ENCODE measurements at regions not wholly inside any gene's neighbourhood (a gene's known extent, or its start where the extent isn't known, plus 50 kb on each side); places are given as distances from the start of the nearest gene placed in this dataset.
A peak's percentile ranks its signal among the peaks of the same experiment; 100 is the strongest.
"Not testable (repeated sequence)": the region's sequence is repeated elsewhere in the genome, so short reads cannot be mapped to it uniquely, and the experiment has no call there.

GRCh38 chr15:70367913-70368705 is 270.4 kb upstream of the TLE3 start:
- H3K9me3 ChIP-seq (ENCODE audit: low read depth); DNase-seq (ENCODE audit: low spot score); H3K9me2 ChIP-seq (replicated peaks; ENCODE audit: insufficient read depth); H3K4me2 ChIP-seq; H4K20me1 ChIP-seq (ENCODE audit: insufficient read depth, poor library complexity, severe bottlenecking); H3K4me3 ChIP-seq; H3K4me1 ChIP-seq (ENCODE audit: insufficient read depth); H2AFZ ChIP-seq; H3K27ac ChIP-seq; H3K36me3 ChIP-seq (replicated peaks; ENCODE audit: insufficient read depth, low read depth); H3K79me2 ChIP-seq; H3K27me3 ChIP-seq: not testable (repeated sequence)
- 82% methylated on average over 14 of the region's 14 CpGs for WGBS (ENCODE audit: low lambda C conversion rate, missing lambda C conversion rate)

GRCh38 chr15:70364023-70364422 is 266.3 kb upstream of the TLE3 start:
- not testable (repeated sequence) for H2AFZ ChIP-seq; H3K4me3 ChIP-seq; H3K9me3 ChIP-seq (ENCODE audit: low read depth); H3K36me3 ChIP-seq (replicated peaks; ENCODE audit: insufficient read depth, low read depth); H3K27me3 ChIP-seq; H3K4me2 ChIP-seq; H3K27ac ChIP-seq; H4K20me1 ChIP-seq (ENCODE audit: insufficient read depth, poor library complexity, severe bottlenecking); H3K79me2 ChIP-seq; H3K9me2 ChIP-seq (replicated peaks; ENCODE audit: insufficient read depth); DNase-seq (ENCODE audit: low spot score); H3K4me1 ChIP-seq (ENCODE audit: insufficient read depth)
- WGBS (ENCODE audit: low lambda C conversion rate, missing lambda C conversion rate): 83% methylated on average over 4 of the region's 4 CpGs

GRCh38 chr15:70362886-70363285 is 265.2 kb upstream of the TLE3 start:
- TF ChIP-seq CTCF (IDR thresholded peaks at IDR 0.05; ENCODE audit: poor library complexity) (peak; percentile 62), EZH2 (IDR thresholded peaks at IDR 0.05; ENCODE audit: borderline replicate concordance) (no peak), EZH2phosphoT487 (IDR thresholded peaks at IDR 0.05; ENCODE audit: low read depth, severe bottlenecking, unreplicated experiment) (no peak)
- no peak overlapping the region for H3K4me2 ChIP-seq
- H3K79me2 ChIP-seq: no peaks in the 10 kb centered on the region
- no peaks in the 10 kb centered on the region for H3K9me3 ChIP-seq (ENCODE audit: low read depth)
- DNase-seq (ENCODE audit: low spot score): peak; percentile 69
- no peaks in the 10 kb centered on the region for H3K9me2 ChIP-seq (replicated peaks; ENCODE audit: insufficient read depth)
- H3K27ac ChIP-seq: no peak overlapping the region
- H3K4me3 ChIP-seq: no peak overlapping the region
- H3K4me1 ChIP-seq (ENCODE audit: insufficient read depth): no peaks in the 10 kb centered on the region
- no peaks in the 10 kb centered on the region for H4K20me1 ChIP-seq (ENCODE audit: insufficient read depth, poor library complexity, severe bottlenecking)
- 21% methylated on average over 5 of the region's 6 CpGs for WGBS (ENCODE audit: low lambda C conversion rate, missing lambda C conversion rate)
- no peaks in the 10 kb centered on the region for H3K36me3 ChIP-seq (replicated peaks; ENCODE audit: insufficient read depth, low read depth)
- H3K27me3 ChIP-seq: no peaks in the 10 kb centered on the region
- H2AFZ ChIP-seq: no peak overlapping the region

- Histone ChIP-seq H3K9me3 (ENCODE audit: low read depth) (no peaks in the 10 kb centered on the region), H2AFZ (no peak overlapping the region), H3K4me1 (ENCODE audit: insufficient read depth) (no peaks in the 10 kb centered on the region), H3K9me2 (replicated peaks; ENCODE audit: insufficient read depth) (no peaks in the 10 kb centered on the region), H3K79me2 (no peaks in the 10 kb centered on the region), H3K27me3 (no peaks in the 10 kb centered on the region), H3K4me2 (no peak overlapping the region), H3K4me3 (no peak overlapping the region), H3K36me3 (replicated peaks; ENCODE audit: insufficient read depth, low read depth) (no peaks in the 10 kb centered on the region), H4K20me1 (ENCODE audit: insufficient read depth, poor library complexity, severe bottlenecking) (no peaks in the 10 kb centered on the region), H3K27ac (no peak overlapping the region)
- 74% methylated on average over 3 of the region's 3 CpGs for WGBS (ENCODE audit: low lambda C conversion rate, missing lambda C conversion rate)
- no peak for TF ChIP-seq CTCF (IDR thresholded peaks at IDR 0.05; ENCODE audit: poor library complexity)
- TF ChIP-seq EZH2 (IDR thresholded peaks at IDR 0.05; ENCODE audit: borderline replicate concordance): no peak
- TF ChIP-seq EZH2phosphoT487 (IDR thresholded peaks at IDR 0.05; ENCODE audit: low read depth, severe bottlenecking, unreplicated experiment): no peak
- no peak for DNase-seq (ENCODE audit: low spot score)
Observed at GRCh38 chr15:70362350-70362749, 264.6 kb upstream of the TLE3 start.

All from hepatocyte (in vitro differentiated cells).